ENCODE measurements at regions not wholly inside any gene's neighbourhood (a gene's known extent, or its start where the extent isn't known, plus 50 kb on each side); places are given as distances from the start of the nearest gene placed in this dataset.

DNA sequence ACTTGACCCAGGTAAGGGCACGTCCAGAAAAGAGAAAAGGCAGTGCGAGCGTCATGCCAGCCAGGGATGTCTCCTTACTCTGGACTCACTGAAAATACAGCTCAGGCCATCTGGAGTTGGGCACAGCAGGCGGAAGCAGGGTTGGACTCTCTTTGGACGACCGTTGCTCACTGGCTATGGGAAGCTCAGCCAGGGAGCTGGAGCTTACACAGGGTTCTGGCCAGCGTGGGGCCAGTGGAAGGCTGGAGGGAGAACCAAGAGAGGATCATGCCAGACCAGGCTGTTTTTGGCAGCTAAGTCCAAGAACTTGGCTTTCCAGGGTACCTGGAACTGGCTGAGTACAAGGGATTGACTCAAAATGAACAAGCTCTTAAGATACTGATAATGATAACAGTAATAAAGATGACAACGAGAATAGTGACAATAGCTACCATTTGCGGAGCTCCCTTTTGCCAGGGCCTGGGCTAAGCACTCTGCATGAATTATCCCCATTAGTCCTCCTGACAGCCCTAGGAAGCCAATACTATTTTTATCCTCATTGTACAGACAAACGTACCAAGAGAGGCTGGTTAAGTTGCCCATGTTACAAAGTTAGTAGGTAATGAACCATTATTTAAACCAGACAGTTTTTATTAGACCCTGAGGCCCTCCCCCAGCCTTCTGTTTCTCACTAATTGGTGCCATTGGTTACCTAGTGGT, 177.6 kb downstream of the PTPN20 start:
- ChIA-PET CTCF (no interaction called here), POLR2A (no interaction called here)
- TF ChIP-seq EZH2 (IDR thresholded peaks at IDR 0.05; ENCODE audit: borderline replicate concordance, insufficient read depth, low read depth, low read length, poor library complexity, severe bottlenecking): no peak
- no peak for TF ChIP-seq CTCF (IDR thresholded peaks at IDR 0.05)
- H3K9me3 Mint-ChIP-seq (ENCODE audit: insufficient read depth): no peaks in the 10 kb centered on the region
- Histone ChIP-seq H3K4me3 (ENCODE audit: control extremely low read depth in 1 of 5, extremely low read depth in 1 of 5, insufficient read depth in 1 of 5, low read depth in 2 of 5, low read length in 4 of 5) (no peak overlapping the region), H3K79me2 (ENCODE audit: control insufficient read depth, insufficient read depth, low read length) (no peaks in the 10 kb centered on the region), H3K4me1 (ENCODE audit: control insufficient read depth in 2 of 2, insufficient read depth in 2 of 2, low read length in 2 of 2) (no peaks in the 10 kb centered on the region), H4K20me1 (ENCODE audit: control insufficient read depth, insufficient read depth, low read length, poor library complexity, severe bottlenecking) (no peaks in the 10 kb centered on the region), H3K9me3 (ENCODE audit: control extremely low read depth in 1 of 3, control insufficient read depth in 2 of 3, insufficient read depth in 1 of 3, low read length in 2 of 3) (no peaks in the 10 kb centered on the region), H3K27ac (ENCODE audit: low read length in 2 of 2) (no peak overlapping the region), H2AFZ (ENCODE audit: insufficient read depth, low read depth, low read length, poor library complexity, severe bottlenecking) (no peak overlapping the region), H3K4me2 (replicated peaks; ENCODE audit: low read depth, low read length, poor library complexity, severe bottlenecking) (no peak overlapping the region), H3K36me3 (replicated peaks in 1 of 2; ENCODE audit: control extremely low read depth in 1 of 2, control insufficient read depth in 1 of 2, extremely low read depth in 1 of 2, insufficient read depth in 2 of 2, low read length in 1 of 2) (no peaks in the 10 kb centered on the region), H3K27me3 (replicated peaks in 1 of 4; ENCODE audit: control extremely low read depth in 1 of 4, control insufficient read depth in 3 of 4, insufficient read depth in 4 of 4, low read length in 3 of 4) (peaks cover 0 to 2% (median 0%) of the 10 kb centered on the region in 4 experiments), H3K9ac (ENCODE audit: low read length) (no peak overlapping the region)
- ATAC-seq (ENCODE audit: low read depth): no peak
- H3K27me3 Mint-ChIP-seq: peaks cover 15% of the 10 kb centered on the region
- H3K4me3 Mint-ChIP-seq: no peak overlapping the region
- no peaks in the 10 kb centered on the region for H3K4me1 Mint-ChIP-seq
- H3K27ac Mint-ChIP-seq: no peak overlapping the region
- intact Hi-C loops (cut with micrococcal nuclease): no loop called here
- 89% methylated on average over 9 of the region's 10 CpGs for WGBS (ENCODE audit: insufficient coverage)
- DNase-seq: no peak

- 96% methylated on average over 3 of the region's 3 CpGs for WGBS (ENCODE audit: insufficient coverage)
- H3K9me3 ChIP-seq (ENCODE audit: control extremely low read depth in 1 of 3, control insufficient read depth in 2 of 3, insufficient read depth in 1 of 3, low read length in 2 of 3): peaks cover 0 to under 1% (median 0%) of the 10 kb centered on the region in 3 donors
- intact Hi-C loops (cut with micrococcal nuclease): no loop called here
- H4K20me1 ChIP-seq (ENCODE audit: control insufficient read depth, insufficient read depth, low read length, poor library complexity, severe bottlenecking): no peaks in the 10 kb centered on the region
- ATAC-seq (ENCODE audit: low read depth) (no peak), DNase-seq (no peak)
- CTCF ChIA-PET: interaction anchor here (2.1 kb wide), 1 partner anchor 41 kb away, joined by 5 read pairs; no protein-coding TSS in a partner anchor
- no peak overlapping the region for H2AFZ ChIP-seq (ENCODE audit: insufficient read depth, low read depth, low read length, poor library complexity, severe bottlenecking)
- Mint-ChIP-seq H3K27ac (no peak overlapping the region), H3K27me3 (peaks cover 18% of the 10 kb centered on the region), H3K4me3 (no peak overlapping the region), H3K4me1 (no peaks in the 10 kb centered on the region), H3K9me3 (ENCODE audit: insufficient read depth) (no peaks in the 10 kb centered on the region)
- H3K79me2 ChIP-seq (ENCODE audit: control insufficient read depth, insufficient read depth, low read length): no peaks in the 10 kb centered on the region
- H3K27me3 ChIP-seq (replicated peaks in 1 of 4; ENCODE audit: control extremely low read depth in 1 of 4, control insufficient read depth in 3 of 4, insufficient read depth in 4 of 4, low read length in 3 of 4): peaks cover 0 to 7% (median 0%) of the 10 kb centered on the region in 4 experiments
- H3K27ac ChIP-seq (ENCODE audit: low read length in 2 of 2): no peak overlapping the region
- POLR2A ChIA-PET: no interaction called here
- no peaks in the 10 kb centered on the region for H3K4me1 ChIP-seq (ENCODE audit: control insufficient read depth in 2 of 2, insufficient read depth in 2 of 2, low read length in 2 of 2)
- no peak overlapping the region for H3K4me2 ChIP-seq (replicated peaks; ENCODE audit: low read depth, low read length, poor library complexity, severe bottlenecking)
- H3K4me3 ChIP-seq (ENCODE audit: control extremely low read depth in 1 of 5, extremely low read depth in 1 of 5, insufficient read depth in 1 of 5, low read depth in 2 of 5, low read length in 4 of 5): no peak overlapping the region
- H3K36me3 ChIP-seq (replicated peaks in 1 of 2; ENCODE audit: control extremely low read depth in 1 of 2, control insufficient read depth in 1 of 2, extremely low read depth in 1 of 2, insufficient read depth in 2 of 2, low read length in 1 of 2): no peaks in the 10 kb centered on the region
- no peak overlapping the region for H3K9ac ChIP-seq (ENCODE audit: low read length)
- TF ChIP-seq EZH2 (IDR thresholded peaks at IDR 0.05; ENCODE audit: borderline replicate concordance, insufficient read depth, low read depth, low read length, poor library complexity, severe bottlenecking) (no peak), CTCF (IDR thresholded peaks at IDR 0.05) (no peak)
Measured at GRCh38 chr10:47090042-47090441, 178.8 kb downstream of the PTPN20 start.
